ENCODE measurements at regions not wholly inside any gene's neighbourhood (a gene's known extent, or its start where the extent isn't known, plus 50 kb on each side); places are given as distances from the start of the nearest gene placed in this dataset.

GRCh38 chr17:72004011-72004427 lies 116.8 kb upstream of the SOX9 start:
- TF ChIP-seq CTCF (conservative IDR thresholded peaks at IDR 0.05; ENCODE audit: low read depth in 2 of 2) = no peak
- TF ChIP-seq POLR2AphosphoS5 (IDR thresholded peaks at IDR 0.05; ENCODE audit: low read depth) = no peak

All from GM23338 (cell line).